Ovary (tissue), 7 donors: ENCODE measurements at regions not wholly inside any gene's neighbourhood (a gene's known extent, or its start where the extent isn't known, plus 50 kb on each side); places are given as distances from the start of the nearest gene placed in this dataset.

Experiments
- DNase-seq, 5 donors: peaks; one replicate each; pipeline ENCODE4 v3.0.0-alpha.2; 2019 to 2020
- H3K27ac ChIP-seq, 2 donors: fragments of 200-600 bp; one replicate each; pipeline versions ENCODE4 v1.5.1 to v1.8.0; 2019 to 2022
- H3K27me3 ChIP-seq: fragments of 200-600 bp; one replicate; pipeline ENCODE4 v1.8.0; 2022
- H3K36me3 ChIP-seq: fragments of 200-600 bp; sonication (generic); one replicate; pipeline ENCODE4 v1.5.1; 2019
- H3K4me1 ChIP-seq: one replicate; pipeline ENCODE4 v1.8.1; 2013; ENCODE audit warnings: mild to moderate bottlenecking, moderate library complexity; ENCODE audit not compliant: insufficient read depth
- H3K4me3 ChIP-seq: fragments of 200-600 bp; sonication (generic); one replicate; pipeline ENCODE4 v1.5.1; 2017
- H3K9me3 ChIP-seq, 2 donors: fragments of 200-600 bp in 1 of 2; sonication (generic) in 1 of 2; one replicate each; pipeline versions ENCODE4 v1.5.1 to v1.8.1; 2013 to 2019; ENCODE audit warnings: mild to moderate bottlenecking in 1 of 2, moderate library complexity in 1 of 2
- EP300 ChIP-seq: sonication (generic); formaldehyde crosslinking; IDR thresholded peaks from one replicate; pipeline ENCODE4 v1.6.1; 2017; ENCODE audit warnings: antibody characterized with exemption
- POLR2A ChIP-seq: fragments of 450-650 bp; IDR thresholded peaks from one replicate; pipeline ENCODE4 v1.6.1; 2017; ENCODE audit warnings: antibody characterized with exemption, mild to moderate bottlenecking, moderate library complexity
- WGBS, 3 donors: extraction: QIAGEN DNeasy Blood & Tissue Kit in 1 of 3; methylation state at CpG; one replicate each; pipeline versions ENCODE4 v1.1.5 to v1.1.7; 2013 to 2017; 5-methylcytosine and 5-hydroxymethylcytosine counted together
- intact Hi-C, 4 donors: fragments of 100-400 bp; cut with DNase I; formaldehyde crosslinking; loops; one replicate each; pipeline versions ENCODE4 v1.11.0 to v1.15.1; 2022 to 2023
- TF ChIP-seq, protein P1 (sequence below), 3 donors: fragments of 450-650 bp in 2 of 3; fragments of 200-600 bp in 1 of 3; IDR thresholded peaks; one replicate each; pipeline versions ENCODE4 v1.5.1 to v1.8.0; 2016 to 2022; ENCODE audit warnings: antibody characterized with exemption in 3 of 3, mild to moderate bottlenecking in 1 of 3
- donor health status: DM: no; HTN: no; CAD: no; lungs with moderate emphysema.
- donor health status: DM: no; HTN: no; CAD: no.
- donor health status: Bipolar disorder and iron deficiency.
- donor health status: DM: no; HTN: no; CAD: no.
- donor health status: DM: yes; HTN: yes; CAD: no.

DNA sequence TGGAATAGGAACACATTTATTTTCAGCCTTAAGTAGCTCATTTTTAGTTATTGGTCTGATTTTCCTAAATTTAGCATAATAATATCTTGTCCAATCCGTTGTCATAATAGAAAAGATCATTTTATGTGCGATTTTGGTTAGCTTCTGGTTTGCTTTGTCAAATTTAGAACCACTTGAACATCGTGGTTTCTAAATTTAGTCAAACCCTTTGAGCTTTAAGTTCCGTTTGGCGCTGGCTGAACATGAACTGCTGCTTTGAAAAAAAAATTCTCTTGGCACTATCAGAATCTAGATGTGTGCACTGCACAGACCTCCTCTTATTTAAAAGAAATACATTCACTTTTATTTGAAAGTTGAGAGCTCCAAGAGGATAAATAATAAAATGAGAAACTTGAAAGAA, 370.6 kb downstream of the PTPRC start:
- Histone ChIP-seq H3K27ac (no peak overlapping the region), H3K27me3 (no peaks in the 10 kb centered on the region), H3K9me3 (no peaks in the 10 kb centered on the region), H3K4me1 (no peaks in the 10 kb centered on the region), H3K36me3 (no peaks in the 10 kb centered on the region), H3K4me3 (no peak overlapping the region)
- intact Hi-C loops = no loop called here
- no peak for DNase-seq
- 54 to 58% (median 54%) methylated on average over 5 of the region's 5 CpGs for WGBS, 3 donors
- TF ChIP-seq, protein P1, sequence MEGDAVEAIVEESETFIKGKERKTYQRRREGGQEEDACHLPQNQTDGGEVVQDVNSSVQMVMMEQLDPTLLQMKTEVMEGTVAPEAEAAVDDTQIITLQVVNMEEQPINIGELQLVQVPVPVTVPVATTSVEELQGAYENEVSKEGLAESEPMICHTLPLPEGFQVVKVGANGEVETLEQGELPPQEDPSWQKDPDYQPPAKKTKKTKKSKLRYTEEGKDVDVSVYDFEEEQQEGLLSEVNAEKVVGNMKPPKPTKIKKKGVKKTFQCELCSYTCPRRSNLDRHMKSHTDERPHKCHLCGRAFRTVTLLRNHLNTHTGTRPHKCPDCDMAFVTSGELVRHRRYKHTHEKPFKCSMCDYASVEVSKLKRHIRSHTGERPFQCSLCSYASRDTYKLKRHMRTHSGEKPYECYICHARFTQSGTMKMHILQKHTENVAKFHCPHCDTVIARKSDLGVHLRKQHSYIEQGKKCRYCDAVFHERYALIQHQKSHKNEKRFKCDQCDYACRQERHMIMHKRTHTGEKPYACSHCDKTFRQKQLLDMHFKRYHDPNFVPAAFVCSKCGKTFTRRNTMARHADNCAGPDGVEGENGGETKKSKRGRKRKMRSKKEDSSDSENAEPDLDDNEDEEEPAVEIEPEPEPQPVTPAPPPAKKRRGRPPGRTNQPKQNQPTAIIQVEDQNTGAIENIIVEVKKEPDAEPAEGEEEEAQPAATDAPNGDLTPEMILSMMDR (IDR thresholded peaks at IDR 0.05) = no peak
- no peak for TF ChIP-seq EP300
- TF ChIP-seq POLR2A = no peak

DNA sequence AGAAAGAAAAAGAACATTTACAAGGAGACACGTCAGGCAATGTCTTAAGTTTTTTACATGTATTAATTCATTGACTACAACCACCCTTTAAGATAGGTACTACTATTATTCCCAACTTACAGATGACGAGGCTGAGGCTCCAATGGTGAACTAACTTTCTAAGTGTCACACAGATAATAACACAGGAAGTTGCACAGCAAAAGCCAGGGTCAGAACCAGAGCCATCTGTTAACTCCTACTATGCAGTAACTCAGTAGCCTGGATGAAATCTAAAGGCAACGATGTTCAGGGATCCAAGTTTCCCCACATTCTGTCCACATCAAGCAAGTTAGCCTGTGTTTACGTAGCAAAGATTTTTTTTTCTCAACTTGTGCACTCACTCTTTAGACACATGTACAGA, 371.7 kb downstream of the PTPRC start:
- Histone ChIP-seq H3K4me1 (no peaks in the 10 kb centered on the region), H3K9me3 (no peaks in the 10 kb centered on the region), H3K27ac (no peak overlapping the region), H3K4me3 (no peak overlapping the region), H3K27me3 (no peaks in the 10 kb centered on the region), H3K36me3 (no peaks in the 10 kb centered on the region)
- WGBS, 3 donors = 81 to 88% (median 84%) methylated on average over 4 of the region's 4 CpGs
- intact Hi-C loops = no loop called here
- DNase-seq = no peak
- TF ChIP-seq EP300 (no peak), POLR2A (no peak)
- TF ChIP-seq, protein P1 (IDR thresholded peaks at IDR 0.05) = no peak

DNA sequence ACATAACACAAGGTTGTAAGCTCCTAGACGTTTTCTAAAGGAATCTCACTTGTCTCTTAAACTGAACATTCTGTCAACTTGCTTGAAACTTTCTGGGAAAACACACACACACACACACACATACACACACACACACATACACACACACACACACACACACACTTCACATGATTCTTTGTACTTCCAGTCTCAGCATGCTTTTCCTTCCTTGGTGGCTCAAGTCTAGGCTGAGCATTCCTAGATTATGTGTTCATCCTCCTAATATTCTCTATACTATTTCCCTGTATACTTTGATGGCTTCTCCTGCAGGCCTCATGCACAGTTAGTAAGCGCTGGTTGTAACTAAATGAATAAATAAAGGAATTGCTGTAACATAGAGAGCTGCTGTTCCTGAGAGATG, 372.1 kb downstream of the PTPRC start:
- Histone ChIP-seq H3K4me1 (no peaks in the 10 kb centered on the region), H3K27me3 (no peaks in the 10 kb centered on the region), H3K36me3 (no peaks in the 10 kb centered on the region), H3K4me3 (no peak overlapping the region), H3K27ac (no peak overlapping the region), H3K9me3 (no peaks in the 10 kb centered on the region)
- 69 to 82% (median 77%) methylated on average over 2 of the region's 2 CpGs for WGBS, 3 donors
- DNase-seq = no peak
- TF ChIP-seq POLR2A (no peak), EP300 (no peak)
- TF ChIP-seq, protein P1 (IDR thresholded peaks at IDR 0.05) = no peak
- intact Hi-C loops = no loop called here

DNA sequence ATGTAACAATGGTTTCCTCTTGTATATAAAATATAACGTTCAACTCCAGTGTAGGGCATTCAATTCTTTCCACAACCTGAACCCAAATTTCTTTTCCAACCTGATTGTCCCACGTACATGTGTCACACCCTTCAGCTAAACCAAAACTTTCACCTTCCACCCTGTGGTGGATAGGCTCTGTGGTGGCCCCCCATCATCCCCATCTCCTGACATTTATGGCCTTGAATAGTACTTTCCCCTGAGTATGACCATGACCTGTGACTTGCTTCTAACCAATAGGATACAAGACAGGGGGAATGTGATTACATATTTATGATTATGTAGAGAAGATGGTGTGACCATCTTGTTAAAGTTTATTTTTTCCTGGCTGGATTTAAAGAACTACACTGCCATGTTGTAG, 377.0 kb downstream of the PTPRC start:
- TF ChIP-seq, protein P1 (IDR thresholded peaks at IDR 0.05) = no peak
- TF ChIP-seq EP300 (no peak), POLR2A (no peak)
- H3K27ac ChIP-seq = no peak overlapping the region
- H3K4me3 ChIP-seq = no peak overlapping the region
- no peak for DNase-seq
- intact Hi-C loops = no loop called here
- no peaks in the 10 kb centered on the region for H3K27me3 ChIP-seq
- H3K36me3 ChIP-seq = no peaks in the 10 kb centered on the region
- no peaks in the 10 kb centered on the region for H3K9me3 ChIP-seq
- WGBS, 3 donors = 83 to 89% (median 85%) methylated on average over 2 of the region's 2 CpGs
- no peaks in the 10 kb centered on the region for H3K4me1 ChIP-seq
